ENCODE measurements at regions not wholly inside any gene's neighbourhood (a gene's known extent, or its start where the extent isn't known, plus 50 kb on each side); places are given as distances from the start of the nearest gene placed in this dataset.

DNA sequence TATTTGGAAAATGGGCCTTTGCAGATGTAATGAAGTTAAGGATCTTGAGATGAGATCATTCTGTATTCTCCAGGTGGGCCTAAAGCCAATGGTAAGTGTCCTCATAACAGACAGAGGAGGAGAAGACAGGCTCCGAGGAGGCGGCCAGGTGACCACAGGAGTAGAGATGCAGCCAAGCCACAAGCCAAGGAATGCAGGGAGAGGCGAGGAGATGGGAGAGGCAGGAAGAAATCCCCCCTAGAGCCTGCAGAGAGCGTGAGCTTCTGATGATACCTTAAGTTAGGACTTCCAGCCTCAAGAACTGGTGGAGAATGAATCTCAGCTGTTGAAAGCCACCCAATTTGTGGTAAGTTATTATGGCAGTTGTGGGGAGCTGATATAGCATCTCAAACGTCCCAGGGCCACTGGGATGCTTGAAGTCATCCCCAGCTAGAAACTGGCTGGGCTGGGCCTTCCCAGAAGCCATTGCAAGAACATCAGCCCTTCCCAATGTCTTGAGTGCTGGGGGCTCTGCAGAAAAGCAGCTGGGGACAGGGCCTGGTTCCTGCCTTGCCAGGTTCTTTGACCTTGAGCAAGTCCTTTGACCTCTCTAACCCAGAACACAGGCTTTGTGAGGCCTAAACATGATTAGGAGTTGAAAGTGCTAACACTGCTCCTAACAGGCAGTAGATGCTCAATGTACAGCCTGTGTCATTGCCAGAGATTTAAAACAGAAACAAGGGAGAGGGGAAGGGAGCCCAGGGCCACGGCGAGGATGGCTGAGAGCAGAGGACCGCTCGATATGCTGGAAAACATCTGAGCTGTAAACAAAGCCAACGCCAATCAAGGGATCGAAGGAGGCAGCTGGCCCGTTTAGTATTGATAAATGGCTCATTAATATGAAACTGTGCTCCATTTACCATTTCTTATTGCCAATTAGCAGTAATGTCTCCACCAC lies 632.3 kb downstream of the TBC1D22A start:
- DNase-seq, result no peak

GRCh38 chr22:47393191-47393590 lies 630.7 kb downstream of the TBC1D22A start:
- no peak for DNase-seq

DNA sequence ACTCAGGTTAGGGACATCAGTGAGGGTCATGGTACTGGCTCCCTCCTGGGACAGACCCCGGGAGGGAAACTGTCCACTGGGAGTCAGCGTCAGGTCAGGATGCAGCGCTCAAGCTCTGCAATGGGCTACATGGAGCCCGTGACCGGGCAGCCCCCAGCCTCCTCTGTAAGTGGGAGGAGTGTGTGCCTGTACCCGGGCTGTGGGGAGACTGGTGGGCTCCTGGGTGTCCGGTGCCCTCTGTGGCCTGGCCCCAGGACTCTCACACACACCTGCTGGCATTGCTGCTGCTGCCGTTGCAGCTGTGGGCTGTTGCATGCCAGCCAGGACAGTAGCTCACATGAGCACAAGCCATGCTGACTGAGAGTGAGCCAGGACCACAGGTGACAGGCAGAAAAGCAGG lies 630.3 kb downstream of the TBC1D22A start:
- DNase-seq, result no peak

DNA sequence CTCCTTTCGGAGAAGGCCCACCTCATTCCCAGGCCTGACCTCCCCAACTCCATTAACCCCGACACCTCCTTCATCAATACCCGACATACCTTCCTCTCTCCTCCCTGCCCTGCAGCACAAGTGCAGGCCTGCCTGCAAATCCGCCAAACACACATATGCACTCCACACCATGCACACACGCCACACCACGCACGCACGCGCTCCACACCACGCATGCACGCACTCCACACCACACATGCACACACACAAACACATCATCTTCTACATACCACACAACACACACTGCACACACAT lies 629.6 kb downstream of the TBC1D22A start:
- no peak for DNase-seq

GRCh38 chr22:47391169-47392053 lies 629.0 kb downstream of the TBC1D22A start:
- DNase-seq, result no peak

DNA sequence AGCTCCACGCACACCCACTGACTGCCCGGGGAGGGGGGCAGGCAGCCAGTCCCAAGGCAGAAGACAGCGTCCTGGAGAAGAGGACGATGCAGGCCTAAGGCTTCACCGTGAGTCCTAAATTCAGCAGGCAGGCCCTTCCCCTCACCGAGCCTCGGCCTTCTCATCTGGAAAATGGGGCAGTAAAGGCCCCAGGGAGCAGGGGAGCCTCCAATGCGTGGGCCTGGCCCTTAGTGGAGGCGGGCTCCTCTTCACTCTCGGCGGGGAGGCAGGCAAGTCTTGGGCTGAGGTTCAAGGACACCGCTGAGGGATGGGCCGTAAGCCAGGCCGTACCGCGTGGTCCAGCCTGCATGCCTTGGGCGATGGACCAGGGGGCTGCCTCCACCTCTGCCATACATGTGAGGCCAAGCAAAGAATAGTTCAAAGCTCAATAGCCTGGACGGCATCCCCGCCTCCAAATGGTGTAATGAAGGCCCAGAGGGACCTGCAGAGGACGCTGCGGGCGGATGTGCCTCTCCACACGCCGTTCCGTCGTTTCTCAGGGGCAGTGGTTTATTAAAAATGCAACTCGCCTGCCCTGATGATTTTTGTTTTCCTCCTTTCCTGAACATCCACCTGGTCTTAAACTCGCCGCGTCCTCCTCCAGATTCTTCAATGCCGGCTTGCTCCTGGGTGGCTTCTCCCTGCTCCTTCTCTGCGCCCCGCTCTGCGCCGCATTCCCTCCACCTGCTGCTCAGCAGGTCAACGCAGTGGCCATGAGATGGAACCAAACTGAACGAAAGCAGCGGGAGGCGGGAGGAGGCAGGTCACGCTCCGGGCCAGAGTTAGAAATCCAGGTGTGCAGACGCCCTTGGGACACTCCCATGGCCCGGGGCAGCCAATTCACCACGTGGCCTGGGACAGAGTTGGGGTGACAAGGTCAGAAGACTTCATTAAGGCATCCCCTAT lies 627.8 kb downstream of the TBC1D22A start:
- no peak for DNase-seq

DNA sequence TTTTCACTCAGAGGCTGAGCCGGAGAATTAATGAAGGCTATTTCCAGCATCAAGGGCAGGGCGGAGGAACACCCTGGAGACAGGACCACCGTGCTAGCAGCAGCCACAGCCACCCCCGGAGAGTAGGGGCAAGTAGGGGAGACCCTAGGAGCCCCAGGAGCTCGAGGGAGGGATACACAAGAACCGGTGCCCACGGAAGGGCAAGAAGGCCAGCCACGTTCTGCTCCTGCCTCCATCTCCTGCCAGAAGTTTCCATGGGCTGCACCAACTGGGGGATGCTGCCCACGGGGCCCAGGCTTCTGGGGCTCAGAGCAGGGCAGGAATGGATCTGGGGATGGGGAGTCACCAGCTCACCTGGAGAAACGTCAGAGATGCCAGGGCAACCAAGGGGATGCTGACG lies 626.8 kb downstream of the TBC1D22A start:
- no peak for DNase-seq

DNA sequence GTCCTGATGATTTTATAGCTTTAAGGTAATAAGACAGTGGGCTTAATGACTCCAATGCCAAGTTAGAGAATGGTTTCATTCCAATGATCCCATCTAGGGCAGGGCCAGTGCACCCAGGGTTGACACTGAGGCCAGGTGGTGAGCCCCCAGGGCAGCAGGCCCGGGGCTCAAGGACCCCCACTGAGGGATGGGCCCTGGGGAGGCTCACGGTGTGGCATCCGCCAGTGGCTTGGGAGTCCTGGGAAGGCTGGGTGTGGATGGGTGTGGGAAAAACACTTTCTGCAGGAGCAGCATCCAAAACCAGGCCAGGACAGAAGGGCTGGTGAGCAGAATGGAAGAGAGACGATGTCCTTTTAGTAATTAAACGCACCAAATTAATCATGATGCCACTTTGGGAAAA lies 626.3 kb downstream of the TBC1D22A start:
- no peak for DNase-seq

DNA sequence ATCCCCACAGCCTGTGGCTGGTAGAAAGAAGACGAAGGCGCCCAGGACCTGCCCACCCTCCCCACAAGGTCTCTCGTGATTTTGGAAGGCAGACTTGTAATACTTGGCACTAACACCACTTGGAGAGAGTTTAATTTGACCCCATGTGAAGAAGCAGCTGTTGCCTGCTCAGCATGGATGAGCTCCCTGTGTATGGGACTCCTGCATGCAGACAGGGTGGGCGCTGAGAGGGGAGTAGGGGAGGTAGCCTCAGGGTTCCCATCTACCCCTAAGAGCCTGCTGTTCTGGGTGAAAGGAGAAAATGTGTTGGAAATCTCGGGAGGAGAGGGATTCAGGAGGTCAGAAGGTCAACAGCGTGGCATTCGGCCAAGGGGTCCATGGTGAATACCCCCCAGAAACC lies 625.9 kb downstream of the TBC1D22A start:
- DNase-seq, result no peak

GRCh38 chr22:47386812-47387510 lies 624.5 kb downstream of the TBC1D22A start:
- DNase-seq, result no peak

- DNase-seq, result no peak
Measured at GRCh38 chr22:47384977-47385376, 622.5 kb downstream of the TBC1D22A start.

DNA sequence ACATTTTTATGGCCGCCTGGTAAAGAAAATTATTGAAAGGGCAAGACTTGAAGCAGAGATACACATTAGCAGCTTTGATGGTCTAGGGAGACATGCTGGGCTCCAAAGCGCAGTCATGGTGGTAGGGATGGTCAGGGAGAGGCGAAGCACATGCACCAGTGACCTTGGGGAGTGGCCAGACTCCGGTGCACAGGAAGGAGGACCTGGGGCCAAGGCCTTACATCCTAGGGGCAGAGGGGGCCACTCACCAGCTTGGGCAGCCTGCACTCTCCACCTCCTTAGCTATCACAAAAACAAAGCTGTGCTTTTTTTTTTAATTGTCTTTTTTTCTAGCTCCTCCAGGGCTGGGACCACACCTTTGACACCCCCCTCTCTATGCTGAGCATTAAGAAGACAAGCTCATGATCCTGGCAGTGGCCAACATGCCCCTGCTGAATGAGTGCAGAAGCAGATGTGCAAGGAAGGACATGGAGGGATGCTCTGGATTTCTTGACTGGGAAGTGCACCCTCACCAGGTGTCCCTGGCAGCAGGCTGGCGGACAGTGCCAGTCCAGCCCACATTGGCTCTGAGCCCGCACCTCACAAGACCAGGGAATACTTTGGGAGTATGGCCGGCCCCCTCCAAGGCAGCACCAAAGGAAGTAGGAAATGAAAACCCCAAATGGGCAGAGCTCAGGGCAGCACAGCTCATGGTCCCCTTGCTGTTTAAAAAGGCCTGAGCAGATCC lies 619.9 kb downstream of the TBC1D22A start:
- DNase-seq, result no peak

GRCh38 chr22:47381240-47381639 lies 618.8 kb downstream of the TBC1D22A start:
- DNase-seq, result no peak

- no peak for DNase-seq
Measured at GRCh38 chr22:47380692-47381091, 618.2 kb downstream of the TBC1D22A start.

- no peak for DNase-seq
Measured at GRCh38 chr22:47379037-47379436, 616.6 kb downstream of the TBC1D22A start.

DNA sequence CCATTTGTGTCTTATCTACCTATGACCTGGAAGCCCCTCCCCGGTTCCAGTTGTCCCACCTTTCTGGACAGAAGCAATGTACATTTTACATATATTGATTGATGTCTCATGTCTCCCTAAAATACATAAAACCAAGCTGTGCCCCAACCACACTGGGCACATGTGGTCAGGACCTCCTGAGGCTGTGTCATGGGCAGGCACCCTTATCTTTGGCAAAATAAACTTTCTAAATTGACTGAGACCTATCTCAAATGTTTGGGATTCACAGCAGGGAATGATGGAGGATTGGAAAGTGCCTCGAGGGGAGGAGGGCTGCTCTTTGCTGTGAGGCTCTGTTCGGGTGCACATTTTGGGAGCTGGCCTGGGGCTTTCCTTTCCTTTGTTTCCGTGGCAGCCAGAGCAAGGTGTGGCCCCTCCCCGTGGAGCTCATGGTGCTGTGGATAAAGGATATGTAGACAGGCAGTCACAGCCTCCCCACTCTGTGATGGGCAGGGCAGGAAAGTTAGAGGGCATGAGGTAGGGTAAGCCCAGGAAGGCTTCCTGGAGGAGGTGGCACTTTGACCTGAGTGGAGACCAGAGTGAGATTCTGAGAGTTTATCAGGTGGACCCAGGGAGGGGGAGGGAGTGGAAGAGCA lies 615.6 kb downstream of the TBC1D22A start:
- DNase-seq, result no peak

GRCh38 chr22:47376901-47377505 lies 614.6 kb downstream of the TBC1D22A start:
- no peak for DNase-seq

DNA sequence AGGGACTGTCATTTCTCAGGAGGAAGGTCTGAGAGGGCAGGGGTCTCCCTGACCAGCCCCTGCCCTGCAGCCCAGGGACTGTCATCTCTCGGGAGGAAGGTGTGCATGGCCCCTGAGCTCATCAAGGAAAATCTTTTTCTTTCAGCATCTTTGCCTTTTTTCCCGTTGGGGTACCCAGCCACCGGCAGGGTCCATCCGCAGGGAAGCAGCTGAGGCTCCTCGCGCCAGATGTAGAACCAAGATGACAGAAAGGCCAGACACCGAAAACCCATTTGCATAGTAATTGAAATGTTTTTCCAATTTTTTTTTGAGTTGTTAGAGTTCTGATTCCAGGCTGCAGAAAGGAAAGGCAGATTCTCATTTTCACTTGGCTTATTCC lies 613.9 kb downstream of the TBC1D22A start:
- no peak for DNase-seq

- DNase-seq, result no peak
Measured at GRCh38 chr22:47375621-47376321, 613.3 kb downstream of the TBC1D22A start.

Measured in CD4-positive, alpha-beta T cell treated with Interleukin-17A for 4 hours (primary cell).